Mammary epithelial cell (primary cell): ENCODE measurements at regions not wholly inside any gene's neighbourhood (a gene's known extent, or its start where the extent isn't known, plus 50 kb on each side); places are given as distances from the start of the nearest gene placed in this dataset.

Source experiments
- CTCF ChIP-seq, 2 donors: IDR thresholded peaks in 1 of 2; conservative IDR thresholded peaks in 1 of 2; 2 replicates each; pipeline ENCODE4 v1.5.1; 2011 to 2012; ENCODE audit warnings: inconsistent platforms in 2 of 2, low read length in 2 of 2, mild to moderate bottlenecking in 2 of 2, control low read depth in 1 of 2, low read depth in 1 of 2; ENCODE audit not compliant: insufficient read depth in 1 of 2; ENCODE audit errors: extremely low read depth in 1 of 2
- EZH2 ChIP-seq: IDR thresholded peaks from 2 replicates; pipeline ENCODE4 v1.6.1; 2012; ENCODE audit warnings: low read length, inconsistent platforms, borderline replicate concordance

- TF ChIP-seq EZH2 = no peak
- no peak for TF ChIP-seq CTCF (conservative IDR thresholded peaks at IDR 0.05 in 1 of 2, IDR thresholded peaks at IDR 0.05 in 1 of 2; ENCODE audit: extremely low read depth in 1 of 2, insufficient read depth in 1 of 2, low read depth in 1 of 2, low read length in 2 of 2)
Measured at GRCh38 chr14:66288511-66288910, 197.7 kb upstream of the CCDC196 start.
